WI38 (cell line): ENCODE measurements at regions not wholly inside any gene's neighbourhood (a gene's known extent, or its start where the extent isn't known, plus 50 kb on each side); places are given as distances from the start of the nearest gene placed in this dataset.

Experiments
- H3K4me3 ChIP-seq: 2 replicates; pipeline ENCODE4 v1.5.1; 2011; ENCODE audit warnings: low read depth, mild to moderate bottlenecking, control low read depth, low read length
- TF ChIP-seq, protein P1 (sequence below): IDR thresholded peaks from 2 replicates; pipeline ENCODE4 v1.5.1; 2012; ENCODE audit warnings: low read depth, mild to moderate bottlenecking, control low read depth, low read length

DNA sequence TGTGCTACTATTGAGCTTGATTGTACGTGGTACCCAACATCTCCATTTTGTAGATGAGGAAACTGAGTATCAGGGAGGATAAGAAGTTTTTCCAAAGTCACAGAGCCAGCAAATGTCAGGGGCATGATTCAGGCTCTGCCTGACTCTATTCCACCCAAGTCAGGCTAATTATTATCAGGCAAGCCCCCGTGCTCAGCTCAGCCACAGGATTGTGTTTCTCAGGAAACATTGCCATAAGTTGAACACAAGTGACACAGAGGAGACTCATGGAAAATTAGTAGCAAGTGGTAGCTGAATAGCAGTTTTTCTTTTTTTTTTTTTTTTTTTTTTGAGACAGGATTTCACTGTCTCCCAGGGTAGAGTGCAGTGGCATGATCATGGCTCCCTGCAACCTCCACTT lies 260.5 kb downstream of the C1D start:
- TF ChIP-seq, protein P1, sequence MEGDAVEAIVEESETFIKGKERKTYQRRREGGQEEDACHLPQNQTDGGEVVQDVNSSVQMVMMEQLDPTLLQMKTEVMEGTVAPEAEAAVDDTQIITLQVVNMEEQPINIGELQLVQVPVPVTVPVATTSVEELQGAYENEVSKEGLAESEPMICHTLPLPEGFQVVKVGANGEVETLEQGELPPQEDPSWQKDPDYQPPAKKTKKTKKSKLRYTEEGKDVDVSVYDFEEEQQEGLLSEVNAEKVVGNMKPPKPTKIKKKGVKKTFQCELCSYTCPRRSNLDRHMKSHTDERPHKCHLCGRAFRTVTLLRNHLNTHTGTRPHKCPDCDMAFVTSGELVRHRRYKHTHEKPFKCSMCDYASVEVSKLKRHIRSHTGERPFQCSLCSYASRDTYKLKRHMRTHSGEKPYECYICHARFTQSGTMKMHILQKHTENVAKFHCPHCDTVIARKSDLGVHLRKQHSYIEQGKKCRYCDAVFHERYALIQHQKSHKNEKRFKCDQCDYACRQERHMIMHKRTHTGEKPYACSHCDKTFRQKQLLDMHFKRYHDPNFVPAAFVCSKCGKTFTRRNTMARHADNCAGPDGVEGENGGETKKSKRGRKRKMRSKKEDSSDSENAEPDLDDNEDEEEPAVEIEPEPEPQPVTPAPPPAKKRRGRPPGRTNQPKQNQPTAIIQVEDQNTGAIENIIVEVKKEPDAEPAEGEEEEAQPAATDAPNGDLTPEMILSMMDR, result no peak
- H3K4me3 ChIP-seq, result no peak overlapping the region

DNA sequence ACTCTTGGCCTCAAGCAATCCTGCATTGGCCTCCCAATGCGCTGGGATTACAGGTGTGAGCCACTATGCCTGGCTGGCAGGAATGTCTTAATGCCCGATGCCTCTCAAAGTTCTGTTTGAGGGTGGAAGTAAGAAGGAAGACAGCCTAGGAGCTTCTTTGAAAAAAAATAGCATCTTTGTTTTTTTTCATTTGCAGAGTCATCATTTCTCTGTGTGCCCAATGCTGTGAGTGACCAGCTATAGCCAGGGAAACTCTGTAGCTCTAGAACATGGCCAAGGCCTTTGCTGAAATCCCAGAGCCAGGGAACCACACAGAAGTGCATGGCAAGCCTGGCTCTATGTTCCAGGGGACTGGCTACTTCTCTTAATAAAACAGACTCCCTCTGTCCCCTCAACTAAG lies 260.0 kb downstream of the C1D start:
- H3K4me3 ChIP-seq, result no peak overlapping the region
- TF ChIP-seq, protein P1, result no peak

DNA sequence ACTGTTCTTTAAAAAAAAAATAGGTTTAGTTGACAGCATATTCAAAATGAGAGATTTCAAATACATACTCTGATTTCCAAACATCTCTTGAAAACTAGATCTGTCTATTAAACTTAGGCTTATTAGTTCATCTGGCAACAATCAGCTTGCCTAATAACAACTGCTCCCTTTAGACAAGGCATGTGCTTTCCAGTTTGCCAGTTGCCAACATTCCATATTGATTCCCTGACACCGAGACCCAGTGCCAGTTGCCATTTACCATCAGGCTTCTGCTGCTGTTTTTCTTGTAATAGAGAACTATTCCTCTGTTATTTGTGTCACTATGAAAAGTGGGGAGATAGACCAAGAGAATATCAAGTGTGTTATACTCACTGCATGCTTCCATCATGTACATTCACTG lies 256.0 kb downstream of the C1D start:
- TF ChIP-seq, protein P1, result no peak

DNA sequence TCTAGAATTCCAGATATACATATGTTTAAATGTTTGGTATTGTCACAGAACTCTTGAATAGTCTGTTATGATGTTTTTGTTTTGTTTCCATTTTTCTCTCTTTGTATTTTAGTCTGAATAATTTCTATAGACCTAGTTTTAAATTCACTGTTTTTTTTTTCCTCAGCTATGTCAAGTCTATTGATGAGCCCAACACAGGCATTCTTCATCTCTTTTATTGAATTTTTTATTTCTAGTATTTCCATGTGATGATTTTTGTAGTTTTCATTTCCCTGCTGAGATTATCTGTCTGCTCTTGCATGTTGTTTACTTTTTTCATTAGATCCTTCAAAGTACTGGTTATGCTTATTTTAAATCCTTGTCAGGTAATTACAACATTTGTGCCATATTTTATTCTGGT lies 254.7 kb downstream of the C1D start:
- TF ChIP-seq, protein P1, result no peak
- no peak overlapping the region for H3K4me3 ChIP-seq

More for the DNA sequence above, 256.0 kb downstream of the C1D start:
- no peak overlapping the region for H3K4me3 ChIP-seq

DNA sequence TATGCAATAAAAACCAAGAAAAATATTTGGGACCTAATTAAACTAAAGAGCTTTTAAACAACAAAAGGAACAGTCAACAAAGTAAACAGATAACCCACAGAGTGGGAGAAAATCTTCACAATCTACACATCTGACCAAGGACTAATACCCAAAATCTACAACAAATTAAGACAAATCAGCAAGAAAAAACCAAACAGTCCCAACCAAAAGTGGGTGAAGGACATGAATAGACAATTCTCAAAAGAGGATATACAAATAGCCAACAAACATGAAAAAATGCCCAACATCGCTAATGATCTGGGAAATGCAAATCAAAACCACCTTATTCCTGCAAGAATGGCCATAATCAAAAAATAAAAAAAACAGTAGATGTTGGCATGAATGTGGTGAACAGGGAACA lies 250.1 kb downstream of the C1D start:
- no peak overlapping the region for H3K4me3 ChIP-seq
- TF ChIP-seq, protein P1, result no peak

DNA sequence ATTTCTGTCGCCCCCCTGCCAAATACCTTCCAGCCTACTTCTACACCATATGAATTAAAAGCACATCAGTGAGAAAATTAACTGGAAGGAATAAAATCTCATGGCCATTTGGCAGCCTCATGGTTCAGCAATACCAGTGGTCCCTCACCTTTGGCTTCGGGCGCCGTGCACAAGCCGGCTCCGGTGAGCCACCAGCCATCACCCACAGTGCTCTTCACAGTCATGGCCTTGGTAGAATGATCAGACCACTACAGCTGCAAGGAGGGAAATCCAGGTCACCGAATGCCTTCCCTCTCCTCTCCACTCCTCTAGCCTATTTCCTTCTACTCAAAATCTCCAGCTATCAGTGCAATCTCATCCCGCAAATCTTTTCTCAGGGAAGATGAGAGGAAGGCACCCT lies 239.1 kb downstream of the C1D start:
- no peak overlapping the region; the same call in 1 of the 2 replicates for H3K4me3 ChIP-seq
- TF ChIP-seq, protein P1, result no peak

DNA sequence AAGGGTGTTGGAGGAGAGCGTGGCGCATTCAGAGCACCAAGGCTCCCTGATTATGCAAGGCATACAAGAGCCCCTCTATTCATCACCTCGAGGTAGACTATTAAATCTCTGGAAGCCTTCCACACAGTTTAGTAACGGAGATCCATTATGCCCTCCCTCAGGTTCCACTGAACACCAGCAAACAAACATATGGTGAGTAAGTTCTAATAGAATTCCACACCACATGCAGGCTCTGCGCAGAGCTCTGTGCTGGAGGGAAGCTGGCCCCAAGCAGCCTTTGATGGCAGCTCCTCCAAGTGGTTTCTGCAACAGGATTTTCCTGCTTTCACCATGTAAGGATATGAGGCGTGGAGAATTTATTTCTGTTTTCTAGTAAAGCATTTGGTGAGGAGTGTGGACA lies 238.6 kb downstream of the C1D start:
- peak overlapping the region; percentile 41; the same call in 1 of the 2 replicates for H3K4me3 ChIP-seq
- TF ChIP-seq, protein P1, result no peak
